Right ventricle myocardium inferior (tissue), 1 donor: ENCODE measurements at regions not wholly inside any gene's neighbourhood (a gene's known extent, or its start where the extent isn't known, plus 50 kb on each side); places are given as distances from the start of the nearest gene placed in this dataset.
"Not testable (repeated sequence)": the region's sequence is repeated elsewhere in the genome, so short reads cannot be mapped to it uniquely, and the experiment has no call there.

Experiments used
- ATAC-seq: fragments of 200-7000 bp; cut with Tn5 transposase; one replicate; pipeline ENCODE4 v1.9.1; 2020; ENCODE audit warnings: mild to moderate bottlenecking, moderate library complexity
- DNase-seq: peaks from one replicate; pipeline ENCODE4 v3.0.0; 2021; ENCODE audit errors: missing footprints
- intact Hi-C: fragments of 100-400 bp; cut with DNase I; formaldehyde crosslinking; loops from one replicate; pipeline ENCODE4 v1.11.0; 2022
- donor health status: DM: no; HTN: yes; CAD: no; lungs with severe emphysema.

DNA sequence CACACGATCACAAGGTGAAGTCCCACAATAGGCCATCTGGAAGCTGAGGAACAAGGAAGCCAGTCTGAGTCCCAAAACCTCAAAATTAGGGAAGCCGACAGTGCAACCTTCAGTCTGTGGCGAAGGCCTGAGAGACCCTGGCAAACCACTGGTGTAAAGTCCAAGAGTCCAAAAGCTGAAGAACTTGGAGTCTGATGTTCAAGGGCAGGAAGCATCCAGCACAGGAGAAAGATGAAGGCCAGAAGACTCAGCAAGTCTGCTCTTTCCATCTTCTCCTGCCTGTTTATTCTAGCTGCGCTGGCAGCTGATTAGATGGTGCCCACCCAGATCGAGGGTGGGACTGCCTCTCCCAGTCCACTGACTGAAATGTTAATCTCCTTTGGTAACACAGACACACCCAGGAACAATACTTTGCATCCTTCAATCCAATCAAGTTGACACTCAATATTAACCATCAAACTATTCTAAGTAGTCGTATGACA, 112.3 kb downstream of the MYCN start:
- DNase-seq, ATAC-seq, intact Hi-C loops: not testable (repeated sequence)

DNA sequence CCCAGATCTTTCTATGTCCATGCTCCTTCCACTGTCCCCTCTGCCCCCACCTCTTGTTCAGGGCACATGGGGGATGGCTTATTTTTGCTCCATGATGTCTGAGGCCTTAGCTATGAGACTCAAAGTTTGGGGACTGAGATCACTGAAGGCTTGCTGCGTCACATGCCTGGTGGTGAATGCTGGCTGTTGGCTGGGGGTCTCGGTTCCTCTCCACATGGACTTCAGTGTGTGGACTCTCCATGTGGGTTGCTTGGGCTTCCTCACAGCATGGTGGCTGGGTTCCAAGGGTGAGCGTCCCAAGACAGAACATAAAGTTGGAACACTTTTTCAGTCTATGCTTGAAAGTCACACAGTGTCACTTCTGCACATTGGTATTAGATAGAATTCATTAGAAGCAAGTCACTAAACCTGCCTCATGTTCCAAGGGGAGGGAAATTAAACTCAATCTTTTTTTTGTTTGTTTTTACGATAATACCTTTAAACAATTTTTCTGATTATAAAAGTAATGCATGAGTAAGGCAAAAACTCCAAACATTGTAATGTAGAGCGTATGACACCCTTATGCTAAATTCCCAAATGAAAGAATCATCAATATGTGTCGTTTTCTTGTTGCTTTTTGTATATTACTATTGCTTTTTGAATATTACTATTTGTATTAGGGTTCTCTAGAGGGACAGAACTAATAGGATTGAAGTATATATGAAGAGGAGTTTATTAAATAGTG, 111.7 kb downstream of the MYCN start:
- ATAC-seq (no peak), DNase-seq (no peak)
- intact Hi-C loops, result no loop called here

DNA sequence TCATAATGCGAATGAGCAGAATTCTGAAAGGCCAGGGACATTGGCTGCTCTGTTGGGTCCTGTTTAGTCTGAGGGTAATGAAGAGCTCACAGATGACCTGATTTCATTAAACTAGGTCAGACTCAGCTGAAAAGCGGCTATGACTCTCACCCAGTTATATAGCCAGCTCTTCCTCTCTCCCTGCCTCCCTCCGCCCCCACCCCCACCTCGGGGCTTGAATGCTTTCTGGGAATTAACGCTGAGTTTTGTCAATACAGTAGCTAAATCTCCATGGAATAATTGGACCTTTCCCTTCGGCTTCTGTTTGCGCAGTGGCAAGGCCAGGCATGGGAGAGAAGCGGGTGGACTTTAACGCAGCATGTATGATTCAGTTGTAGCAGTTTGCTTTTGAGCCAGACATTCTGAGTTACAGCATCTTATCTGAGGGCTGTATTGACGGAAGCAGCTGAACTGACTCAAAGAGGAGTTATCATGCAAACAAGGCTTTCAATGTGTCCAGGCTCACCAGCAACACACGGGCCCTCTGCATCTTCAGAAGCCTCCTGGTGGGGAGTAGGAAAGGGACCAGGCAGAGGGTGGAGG, 110.6 kb downstream of the MYCN start:
- intact Hi-C loops, result no loop called here
- peak; percentile 48 for ATAC-seq
- DNase-seq, result no peak

DNA sequence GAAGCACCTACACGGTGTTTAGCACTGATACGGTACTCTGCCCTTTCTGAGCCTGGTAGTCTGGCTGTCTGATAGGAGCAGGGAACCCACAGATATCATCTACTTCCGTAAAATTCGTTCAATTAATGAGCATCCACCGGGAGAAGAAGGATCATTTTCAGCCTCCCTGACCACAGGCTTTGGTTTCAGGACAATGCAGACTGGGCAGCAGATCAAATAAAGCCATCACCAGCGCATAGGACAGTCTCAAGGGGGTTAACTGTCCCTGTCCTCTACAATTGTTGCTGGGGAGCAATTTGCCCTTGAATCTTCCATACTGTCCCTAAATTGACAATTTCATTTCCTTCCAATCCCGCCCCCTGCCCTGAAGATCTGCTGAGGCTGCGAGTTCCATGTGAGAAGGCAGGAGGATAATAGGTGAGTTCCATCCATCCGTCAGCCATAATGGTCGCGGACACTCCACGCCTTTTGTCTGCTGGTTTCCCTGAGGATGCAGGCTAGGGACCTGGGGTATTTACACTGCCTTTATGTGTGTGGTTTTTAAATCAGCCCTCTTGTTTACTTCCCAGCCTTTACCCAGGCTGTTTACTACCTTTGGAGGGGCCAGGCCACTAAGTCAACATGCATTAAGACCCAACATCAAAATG, 110.0 kb downstream of the MYCN start:
- DNase-seq (no peak), ATAC-seq (no peak)
- intact Hi-C loops, result no loop called here

DNA sequence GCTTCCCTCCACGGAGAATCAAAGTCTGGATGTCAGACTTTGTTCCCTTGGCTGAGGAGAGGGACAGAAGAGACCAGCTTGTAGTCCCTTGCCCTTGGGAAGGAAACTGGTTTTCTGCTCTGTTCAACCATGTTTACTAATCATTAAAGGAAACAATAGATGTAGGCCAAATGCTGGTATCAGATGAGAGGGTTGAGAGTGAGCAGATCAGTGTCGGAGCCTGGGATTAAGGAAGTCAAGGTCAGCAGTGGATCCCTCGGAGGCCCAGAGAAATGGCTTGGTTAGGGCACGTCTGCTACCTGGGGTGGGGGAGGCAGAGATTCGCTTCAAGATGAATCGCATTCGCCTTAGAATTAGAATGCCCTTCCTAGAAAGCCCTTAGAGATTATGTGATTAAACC, 109.1 kb downstream of the MYCN start:
- intact Hi-C loops, result no loop called here
- DNase-seq, result no peak
- no peak for ATAC-seq

DNA sequence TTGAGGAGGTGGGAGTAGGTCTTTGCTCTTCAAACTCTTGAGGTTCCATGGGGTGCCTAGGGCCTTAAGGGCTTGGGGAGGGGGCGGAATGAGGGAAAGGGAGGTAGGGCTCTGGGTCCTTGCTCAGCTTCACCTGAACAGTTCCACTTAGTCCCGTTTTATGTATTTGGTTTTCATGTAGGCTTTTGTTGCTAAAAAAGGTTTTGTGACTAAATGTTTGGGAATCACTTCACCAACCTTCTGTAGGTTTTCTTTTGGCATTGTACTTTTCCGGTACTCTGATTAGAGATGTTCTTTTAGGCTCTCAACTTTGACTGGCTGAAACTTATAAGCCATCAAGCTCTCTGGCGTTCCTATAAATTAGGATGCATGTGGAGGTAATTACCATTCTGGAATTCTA, 108.1 kb downstream of the MYCN start:
- ATAC-seq (no peak), DNase-seq (no peak)
- intact Hi-C loops, result no loop called here

DNA sequence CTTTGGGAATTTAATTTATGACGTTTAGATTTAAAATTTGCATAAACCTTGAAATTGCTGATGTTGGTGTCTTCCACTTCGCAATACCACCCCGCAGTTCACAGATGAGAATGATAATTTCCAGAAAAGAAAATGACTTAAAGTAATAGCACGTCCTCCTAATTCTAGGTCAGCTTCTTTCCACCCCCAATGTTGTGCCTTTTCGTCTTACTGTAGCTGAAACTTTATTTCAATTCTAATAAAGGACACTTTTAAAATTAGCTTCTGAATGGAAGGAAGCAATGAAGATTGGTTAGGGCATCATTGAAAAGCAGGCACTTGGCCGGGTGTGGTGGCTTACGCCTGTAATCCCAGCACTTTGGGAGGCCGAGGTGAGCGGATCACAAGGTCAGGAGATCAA, 107.4 kb downstream of the MYCN start:
- DNase-seq, result no peak
- no peak for ATAC-seq
- intact Hi-C loops, result no loop called here

DNA sequence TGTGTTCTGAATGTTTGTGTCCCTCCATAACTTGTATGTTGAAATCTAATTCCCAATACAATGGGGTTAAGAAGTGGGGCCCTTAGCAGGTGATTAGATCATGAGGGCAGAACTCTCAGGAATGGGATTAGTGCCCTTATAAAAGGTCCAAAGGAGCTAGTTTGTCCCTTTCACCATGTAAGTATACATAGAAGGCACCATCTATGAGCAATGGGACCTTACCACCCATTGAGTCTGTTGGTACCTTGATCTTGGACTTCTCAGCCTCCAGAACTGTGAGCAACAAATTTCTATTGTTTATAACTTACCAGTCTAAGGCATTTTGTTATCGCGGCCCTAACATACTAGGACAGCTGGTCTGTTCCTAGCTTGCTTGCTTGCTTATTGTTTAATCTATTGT, 106.3 kb downstream of the MYCN start:
- intact Hi-C loops, result no loop called here
- DNase-seq (no peak), ATAC-seq (no peak)

DNA sequence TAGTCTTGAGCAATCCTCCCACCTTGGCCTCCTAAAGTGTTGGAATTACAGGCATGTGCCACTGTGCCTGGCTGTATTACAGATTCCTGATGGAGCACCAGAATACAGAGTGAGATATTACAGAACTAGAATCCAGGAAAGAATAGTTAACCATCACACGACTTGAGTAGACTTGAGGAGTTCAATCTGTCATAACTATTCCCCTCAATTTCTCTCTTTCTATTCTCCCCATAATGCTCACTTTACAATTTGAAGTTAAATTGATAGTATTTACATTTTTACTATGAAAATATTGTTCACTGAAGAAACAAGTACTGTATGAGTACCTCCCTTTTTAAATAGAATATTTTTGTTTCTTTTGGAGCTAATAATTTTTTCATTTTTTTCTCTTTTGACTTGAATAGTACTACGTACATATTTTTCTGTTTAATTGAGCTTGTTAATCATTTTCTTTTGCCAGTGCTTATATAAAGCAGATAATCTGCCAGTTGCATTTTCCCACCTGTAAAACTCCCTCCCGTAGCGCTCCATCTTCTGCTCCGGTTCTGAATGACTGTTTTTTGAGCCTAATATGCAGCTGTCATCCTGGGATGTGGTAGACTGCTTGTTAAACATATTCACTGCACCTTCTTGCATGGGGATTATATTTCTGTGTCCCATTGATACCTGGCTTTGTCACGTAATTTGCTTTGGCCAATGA, 105.5 kb downstream of the MYCN start:
- no peak for DNase-seq
- intact Hi-C loops, result no loop called here
- ATAC-seq, result no peak

DNA sequence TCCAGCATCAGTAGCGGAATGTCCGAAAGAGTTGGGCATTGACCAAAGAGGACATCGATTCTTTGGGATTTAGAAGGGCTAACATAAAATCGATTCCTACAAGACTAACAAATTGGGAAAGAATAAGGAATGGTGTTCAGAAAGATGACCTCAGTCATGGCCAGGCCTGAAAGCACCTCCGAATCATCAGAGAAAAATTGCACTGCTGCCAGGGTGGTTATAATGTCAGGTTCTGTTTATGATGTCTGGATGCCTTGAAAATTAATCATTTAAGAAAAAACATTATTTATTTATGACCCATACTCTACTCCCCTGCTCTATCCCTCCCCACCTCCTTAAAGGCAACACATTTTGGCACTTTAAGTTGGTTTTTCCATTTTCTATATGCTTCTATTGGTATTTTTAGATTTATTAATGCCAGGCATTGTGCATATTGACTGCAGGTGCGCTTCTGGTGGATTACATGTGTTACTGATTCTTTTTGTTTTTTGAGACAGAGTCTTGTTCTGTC, 104.7 kb downstream of the MYCN start:
- intact Hi-C loops, result no loop called here
- DNase-seq (no peak), ATAC-seq (no peak)

DNA sequence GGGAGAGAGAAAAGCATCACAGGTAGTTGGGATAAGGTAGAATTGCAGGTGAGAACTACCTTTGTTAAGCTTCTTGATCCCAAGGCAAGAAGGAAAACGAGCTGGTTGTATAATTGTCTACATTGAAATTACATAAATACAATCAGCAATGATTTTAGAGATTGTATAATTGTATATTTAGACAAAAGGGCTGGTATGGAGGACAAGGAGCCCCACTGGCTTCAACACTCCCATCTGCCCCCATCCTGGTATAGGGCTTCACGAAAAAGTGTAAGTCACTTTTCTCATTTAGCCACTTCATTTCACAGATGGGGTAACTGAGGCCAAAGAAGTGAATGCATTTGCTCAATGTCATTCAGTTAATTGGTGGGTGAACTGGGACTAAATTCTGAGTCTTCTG, 103.3 kb downstream of the MYCN start:
- ATAC-seq, result no peak
- DNase-seq, result no peak
- intact Hi-C loops, result no loop called here

DNA sequence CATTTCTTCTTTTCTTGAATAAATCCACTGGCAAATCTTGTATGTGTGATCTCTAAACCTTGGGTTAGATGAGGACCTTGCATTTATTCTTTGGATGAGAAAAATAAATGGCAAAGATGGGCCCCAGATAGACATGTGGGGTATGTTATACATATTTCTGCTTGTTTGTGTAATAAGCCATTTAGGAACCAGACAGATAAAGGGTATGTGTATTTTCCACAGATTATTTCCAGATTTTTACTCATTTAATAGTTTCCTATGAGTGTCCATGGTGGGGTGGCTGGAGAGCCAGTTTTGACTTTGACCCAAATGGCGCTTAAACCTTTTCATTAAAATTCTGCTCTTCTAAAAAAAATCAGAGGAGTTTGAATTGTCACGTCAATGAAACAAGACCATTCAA, 102.8 kb downstream of the MYCN start:
- ATAC-seq (no peak), DNase-seq (no peak)
- intact Hi-C loops, result no loop called here

DNA sequence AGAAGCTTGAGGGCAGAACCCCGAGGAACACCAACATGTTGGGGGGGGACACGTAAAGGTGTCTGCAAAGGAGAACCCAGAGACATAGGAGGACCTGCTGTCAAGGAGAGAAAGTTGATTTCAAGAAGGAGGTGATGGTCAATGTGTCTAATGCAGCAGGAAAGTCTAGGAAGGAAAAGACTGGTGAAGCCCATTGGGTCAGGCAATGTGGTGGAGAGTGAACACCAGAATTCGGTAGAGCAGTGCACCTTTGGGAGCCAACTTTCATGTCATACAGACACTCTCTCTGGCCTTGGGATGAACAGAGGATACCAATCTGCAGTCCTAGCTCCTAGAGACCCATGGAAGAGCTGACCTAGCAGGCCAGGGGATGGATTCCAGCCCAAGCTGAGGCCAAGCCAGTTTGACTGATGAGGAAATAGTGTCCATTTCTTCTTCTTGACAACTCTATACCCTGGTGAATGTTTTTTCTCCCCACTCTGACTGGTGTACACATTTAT, 101.9 kb downstream of the MYCN start:
- DNase-seq (no peak), ATAC-seq (no peak)
- intact Hi-C loops, result no loop called here

DNA sequence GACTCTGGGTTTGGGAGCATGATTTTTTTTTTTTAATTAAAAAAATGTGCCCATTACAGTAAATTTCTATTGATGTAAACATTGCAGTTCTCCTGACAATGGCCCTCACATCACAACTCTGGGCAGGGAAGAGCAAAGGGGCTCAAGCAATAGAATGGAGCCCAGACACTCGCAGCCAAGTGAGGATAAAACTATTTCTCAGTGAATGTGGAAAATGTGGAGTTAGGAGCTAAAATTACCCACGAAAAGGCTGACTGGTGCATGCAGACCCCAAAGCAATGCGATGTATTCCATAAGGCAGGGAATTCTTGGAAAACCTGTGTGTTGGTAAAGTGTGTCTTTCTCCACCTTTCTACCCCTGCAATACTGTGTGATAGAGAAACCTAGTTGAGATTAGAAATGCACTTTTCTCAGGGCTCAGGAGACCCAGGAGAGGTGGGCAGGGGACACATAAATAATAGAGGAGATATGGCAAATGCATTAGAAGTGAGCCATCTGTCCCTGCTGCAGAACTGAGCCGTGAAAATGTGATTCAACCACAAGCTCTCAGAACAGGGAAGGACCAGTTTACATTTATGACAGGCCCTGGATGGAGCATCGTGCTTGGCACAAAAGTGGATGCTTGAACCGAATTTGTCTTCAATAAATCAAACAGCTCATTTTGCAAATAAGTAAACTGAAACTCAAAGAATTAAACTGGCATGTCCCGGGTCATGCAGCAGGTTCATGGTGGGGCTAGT, 100.1 kb downstream of the MYCN start:
- intact Hi-C loops, result no loop called here
- no peak for DNase-seq

DNA sequence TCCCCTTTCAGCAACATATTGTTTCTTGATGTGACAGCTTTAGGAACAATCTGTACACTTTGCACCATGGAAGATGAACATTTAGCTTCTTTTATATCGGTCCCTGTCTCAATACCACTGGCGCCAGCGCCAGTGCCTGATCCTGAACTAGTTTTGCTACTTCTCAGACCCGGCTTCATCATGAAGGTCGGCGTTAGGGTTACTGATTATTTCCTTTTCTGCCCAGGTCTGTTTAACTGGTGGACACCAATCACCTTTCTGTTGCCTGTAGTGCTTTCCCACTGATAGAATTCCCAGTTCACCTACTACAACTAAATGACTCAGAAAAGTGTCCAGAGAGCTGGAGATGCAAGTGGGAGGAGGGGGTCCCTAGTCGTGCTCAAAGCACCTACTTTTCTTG, 99.5 kb downstream of the MYCN start:
- intact Hi-C loops, result no loop called here
- DNase-seq (no peak), ATAC-seq (no peak)

More for the DNA sequence above, 100.1 kb downstream of the MYCN start:
- ATAC-seq, result no peak

DNA sequence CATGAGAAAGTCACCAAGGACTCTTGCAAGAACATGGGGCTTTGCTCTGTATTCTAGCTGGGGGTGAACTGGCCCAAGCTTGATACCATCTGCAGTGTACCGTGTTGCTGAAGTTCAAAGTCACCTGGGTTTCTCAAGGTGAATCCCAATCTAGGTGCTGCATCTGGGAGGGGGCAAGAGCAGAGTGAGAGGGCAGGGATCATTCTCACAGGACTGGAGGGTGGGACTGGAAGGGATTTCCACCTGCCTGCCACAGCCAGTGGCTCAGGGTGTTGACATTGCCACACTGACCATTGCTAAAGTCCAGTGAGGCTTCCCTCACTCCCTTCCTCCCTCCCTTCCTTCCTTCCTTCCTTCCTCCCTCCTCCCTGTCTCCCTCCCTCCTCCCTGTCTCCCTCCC, 98.7 kb downstream of the MYCN start:
- ATAC-seq (no peak), DNase-seq (no peak)
- intact Hi-C loops, result no loop called here

DNA sequence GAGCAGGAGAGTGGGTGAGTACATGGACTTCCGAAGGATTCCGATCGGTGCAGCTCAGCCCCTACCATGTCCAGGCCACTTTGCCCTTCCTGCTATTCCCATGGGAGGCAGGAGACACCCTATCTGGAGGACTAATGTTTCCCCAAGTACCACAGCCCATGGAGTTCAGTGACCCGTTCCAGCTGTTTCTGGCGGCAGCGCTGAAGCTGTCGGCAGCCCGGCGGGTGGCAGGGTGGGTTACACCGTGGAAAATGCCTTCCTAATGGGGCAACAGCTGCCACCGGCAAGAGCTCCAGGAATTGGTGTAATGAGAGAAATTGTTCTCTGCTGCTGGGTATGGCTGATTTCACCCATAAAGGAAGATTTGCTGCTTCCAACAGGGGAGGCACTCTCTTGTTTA, 98.3 kb downstream of the MYCN start:
- intact Hi-C loops, result no loop called here
- ATAC-seq (no peak), DNase-seq (no peak)

DNA sequence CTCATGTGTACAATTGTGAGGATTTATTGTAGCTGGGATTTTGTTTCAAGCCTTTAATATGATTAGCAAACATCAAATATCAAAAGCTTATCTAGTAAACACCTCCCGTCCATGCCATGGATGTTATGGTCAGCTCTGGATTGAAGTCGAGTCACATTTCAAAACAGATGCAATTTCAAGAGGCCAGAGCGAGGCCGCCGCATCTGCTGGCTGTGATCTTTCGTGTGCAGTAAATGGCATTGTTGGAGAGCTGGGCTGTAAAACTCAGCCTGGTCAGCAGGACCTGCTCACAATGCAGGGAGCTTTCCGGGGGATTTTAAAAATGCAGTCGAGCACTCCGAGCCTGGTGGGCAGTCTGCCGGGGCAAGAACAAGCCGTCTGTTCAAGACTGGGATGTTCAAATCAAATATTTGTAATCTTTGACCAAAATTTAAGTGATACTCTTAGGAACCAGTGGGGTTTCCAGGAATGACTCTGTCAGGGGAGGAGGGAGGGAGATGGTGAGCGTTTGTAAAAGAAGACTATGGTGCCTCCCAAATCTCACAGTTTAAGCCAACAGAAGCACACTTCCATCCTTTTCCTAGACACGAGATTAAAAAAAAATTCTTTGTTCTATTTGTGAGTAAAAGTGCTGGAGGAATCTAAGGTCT, 97.6 kb downstream of the MYCN start:
- intact Hi-C loops, result no loop called here
- no peak for DNase-seq
- ATAC-seq, result no peak
